Psoas muscle (tissue), 7 donors: ENCODE measurements at regions not wholly inside any gene's neighbourhood (a gene's known extent, or its start where the extent isn't known, plus 50 kb on each side); places are given as distances from the start of the nearest gene placed in this dataset.

Source experiments
- ATAC-seq, 4 donors: fragments of 200-7000 bp; cut with Tn5 transposase; one replicate each; pipeline ENCODE4 v1.9.1; 2020; ENCODE audit warnings: moderate library complexity in 3 of 4, mild to moderate bottlenecking in 2 of 4
- DNase-seq, 2 donors: peaks; one replicate each; pipeline ENCODE4 v3.0.0-alpha.2; 2020
- H3K27ac ChIP-seq: fragments of 200-600 bp; one replicate; pipeline ENCODE4 v1.8.0; 2022
- H3K27me3 ChIP-seq, 3 donors: fragments of 200-600 bp in 1 of 3; one replicate each; pipeline versions ENCODE4 v1.6.1 to v1.8.0; 2013 to 2022; ENCODE audit warnings: low read length in 2 of 3, mild to moderate bottlenecking in 2 of 3, moderate library complexity in 1 of 3; ENCODE audit not compliant: insufficient read depth in 3 of 3
- H3K36me3 ChIP-seq, 2 donors: fragments of 200-600 bp in 1 of 2; one replicate each; pipeline versions ENCODE4 v1.6.1 to v1.8.0; 2013 to 2022; ENCODE audit warnings: low read depth in 1 of 2, mild to moderate bottlenecking in 1 of 2, moderate library complexity in 1 of 2; ENCODE audit not compliant: insufficient read depth in 1 of 2
- H3K4me1 ChIP-seq: fragments of 200-600 bp; one replicate; pipeline ENCODE4 v1.8.0; 2022
- H3K4me3 ChIP-seq: fragments of 200-600 bp; one replicate; pipeline ENCODE4 v1.8.0; 2022; ENCODE audit warnings: mild to moderate bottlenecking
- H3K9me3 ChIP-seq: fragments of 200-600 bp; one replicate; pipeline ENCODE4 v1.8.0; 2022
- CTCF ChIP-seq: fragments of 200-600 bp; IDR thresholded peaks from one replicate; pipeline ENCODE4 v1.8.0; 2022; ENCODE audit warnings: antibody characterized with exemption
- WGBS, 3 donors: extraction: QIAGEN DNeasy Blood & Tissue Kit; methylation state at CpG; one replicate each; pipeline versions ENCODE4 v1.1.6 to v1.1.7; 2013; 5-methylcytosine and 5-hydroxymethylcytosine counted together
- intact Hi-C, 2 donors: fragments of 100-400 bp; cut with DNase I; formaldehyde crosslinking; loops; one replicate each; pipeline versions ENCODE4 v1.11.0 to v1.14.2; 2022
- donor health status: healthy with polysubstance abuse.
- donor health status: DM: no; HTN: no; CAD: no; lungs with moderate emphysema.
- donor health status: Bipolar disorder and iron deficiency.
- donor health status: healthy.
- donor health status: DM: yes; HTN: yes; CAD: no.
- donor health status: DM: no; HTN: no; CAD: no.
- donor health status: DM: yes; HTN: yes; CAD: no.

- ATAC-seq: no peak
- H3K4me1 ChIP-seq: no peaks in the 10 kb centered on the region
- no peak overlapping the region for H3K4me3 ChIP-seq
- TF ChIP-seq CTCF: no peak
- intact Hi-C loops: no loop called here
- no peaks in the 10 kb centered on the region for H3K36me3 ChIP-seq
- no peak overlapping the region for H3K27ac ChIP-seq
- no peaks in the 10 kb centered on the region for H3K9me3 ChIP-seq
- no peak for DNase-seq
- 57 to 72% (median 66%) methylated on average over 3 of the region's 3 CpGs for WGBS, 3 donors
- H3K27me3 ChIP-seq: no peaks in the 10 kb centered on the region
These were observed 556.2 kb upstream of the CHRM3 start for GRCh38 chr1:238830036-238830611.

GRCh38 chr1:238826891-238827290 lies 559.5 kb upstream of the CHRM3 start:
- no peaks in the 10 kb centered on the region for H3K27me3 ChIP-seq
- intact Hi-C loops: no loop called here
- DNase-seq: no peak
- H3K27ac ChIP-seq: no peak overlapping the region
- no peaks in the 10 kb centered on the region for H3K9me3 ChIP-seq
- H3K36me3 ChIP-seq: no peaks in the 10 kb centered on the region
- H3K4me3 ChIP-seq: no peak overlapping the region
- H3K4me1 ChIP-seq: no peaks in the 10 kb centered on the region
- TF ChIP-seq CTCF: no peak
- ATAC-seq: no peak

DNA sequence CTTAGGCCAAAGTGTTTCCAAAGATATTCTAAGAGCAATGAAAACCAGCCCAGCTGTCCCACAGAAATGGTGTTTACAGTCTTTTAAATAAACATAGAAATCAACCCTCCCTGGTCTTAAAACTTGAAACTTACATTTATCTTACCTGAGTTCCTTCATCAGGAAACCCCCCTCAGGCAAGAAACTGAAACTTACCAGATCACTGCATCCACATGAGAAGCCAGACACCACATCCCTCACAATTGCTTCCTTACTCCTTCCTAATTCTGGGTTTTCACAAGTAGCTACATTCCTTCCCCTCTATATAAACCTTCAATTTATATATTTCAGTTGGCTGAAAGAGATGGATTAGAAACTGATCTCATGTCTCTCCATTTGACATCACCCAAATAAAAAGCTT lies 563.0 kb upstream of the CHRM3 start:
- H3K4me1 ChIP-seq: no peaks in the 10 kb centered on the region
- intact Hi-C loops: no loop called here
- H3K36me3 ChIP-seq: no peaks in the 10 kb centered on the region
- H3K27me3 ChIP-seq: no peaks in the 10 kb centered on the region
- DNase-seq (no peak), ATAC-seq (no peak)
- no peak for TF ChIP-seq CTCF
- H3K27ac ChIP-seq: no peak overlapping the region
- no peaks in the 10 kb centered on the region for H3K9me3 ChIP-seq
- H3K4me3 ChIP-seq: no peak overlapping the region

GRCh38 chr1:238811211-238811879 lies 575.0 kb upstream of the CHRM3 start:
- DNase-seq (no peak), ATAC-seq (no peak)
- TF ChIP-seq CTCF: no peak
- no peaks in the 10 kb centered on the region for H3K27me3 ChIP-seq
- no peaks in the 10 kb centered on the region for H3K9me3 ChIP-seq
- 79 to 88% (median 86%) methylated on average over 3 of the region's 3 CpGs for WGBS, 3 donors
- no peaks in the 10 kb centered on the region for H3K36me3 ChIP-seq
- H3K4me3 ChIP-seq: no peak overlapping the region
- intact Hi-C loops: no loop called here
- no peaks in the 10 kb centered on the region for H3K4me1 ChIP-seq
- no peak overlapping the region for H3K27ac ChIP-seq

- Histone ChIP-seq H3K27me3 (no peaks in the 10 kb centered on the region), H3K4me1 (no peaks in the 10 kb centered on the region), H3K36me3 (no peaks in the 10 kb centered on the region), H3K27ac (no peak overlapping the region), H3K9me3 (no peaks in the 10 kb centered on the region), H3K4me3 (no peak overlapping the region)
- WGBS, 3 donors: 84 to 87% (median 84%) methylated on average over 4 of the region's 4 CpGs
- DNase-seq (no peak), ATAC-seq (no peak)
- TF ChIP-seq CTCF: no peak
- intact Hi-C loops: no loop called here
These were observed 595.5 kb upstream of the CHRM3 start for GRCh38 chr1:238790882-238791281.
